HG03196 (cell line): ENCODE measurements at regions not wholly inside any gene's neighbourhood (a gene's known extent, or its start where the extent isn't known, plus 50 kb on each side); places are given as distances from the start of the nearest gene placed in this dataset.

ENCODE experiments used
- ATAC-seq: cut with Tn5 transposase; IDR thresholded peaks from one replicate; pipeline ENCODE4 v1.9.1; 2021; ENCODE audit not compliant: unreplicated experiment

DNA sequence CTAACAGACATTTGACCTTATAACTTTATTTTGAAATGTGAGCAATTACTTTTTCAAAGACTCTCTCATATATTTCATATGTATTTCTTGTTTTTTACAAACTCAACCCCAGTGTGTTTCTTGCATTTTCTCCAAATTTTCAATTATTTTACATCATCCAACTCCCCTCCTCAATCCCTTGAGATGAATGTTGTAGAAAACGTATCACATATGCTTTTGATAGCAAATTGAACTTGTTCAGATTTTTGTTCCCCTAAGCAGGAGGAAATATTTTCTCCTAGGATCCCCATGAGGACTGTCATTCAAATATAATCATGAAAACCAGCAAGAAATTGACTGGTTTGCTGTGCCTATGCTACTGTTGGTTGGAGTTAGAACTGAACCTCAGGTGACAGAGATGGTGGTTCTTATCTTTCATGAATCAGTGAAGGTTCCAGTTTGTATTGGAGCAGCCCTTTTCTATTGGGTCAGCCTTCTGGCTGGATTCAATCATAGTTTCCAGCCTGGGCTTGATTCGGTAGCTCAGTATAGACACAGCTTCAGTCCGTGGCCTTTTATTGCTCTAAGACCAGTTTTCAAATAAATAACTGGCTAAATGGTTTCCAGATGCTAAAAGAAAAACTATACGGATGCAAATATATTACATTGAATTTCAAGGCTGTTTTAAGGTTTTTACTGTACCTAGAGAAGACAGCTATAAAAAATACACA is 591.0 kb downstream of the EPHA4 start:
- ATAC-seq = no peak

DNA sequence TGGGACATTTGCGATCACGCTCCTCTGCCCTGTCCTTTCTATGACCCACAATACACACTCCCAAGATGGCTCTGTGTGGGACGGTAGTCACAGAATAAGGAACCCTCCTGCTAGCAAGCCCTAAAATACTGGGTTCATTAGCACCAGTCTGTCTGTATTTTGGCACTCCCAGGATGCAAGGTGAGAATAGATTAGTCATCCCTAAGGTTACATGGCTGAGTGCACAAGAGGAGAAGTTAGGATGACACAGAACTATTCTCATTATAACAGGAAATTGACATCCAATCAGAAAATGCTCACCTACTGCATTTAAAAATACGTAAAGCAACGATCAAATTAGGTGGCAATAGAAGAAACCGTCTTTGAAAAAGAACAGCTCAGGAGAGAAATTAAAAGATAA is 590.2 kb downstream of the EPHA4 start:
- ATAC-seq = no peak

DNA sequence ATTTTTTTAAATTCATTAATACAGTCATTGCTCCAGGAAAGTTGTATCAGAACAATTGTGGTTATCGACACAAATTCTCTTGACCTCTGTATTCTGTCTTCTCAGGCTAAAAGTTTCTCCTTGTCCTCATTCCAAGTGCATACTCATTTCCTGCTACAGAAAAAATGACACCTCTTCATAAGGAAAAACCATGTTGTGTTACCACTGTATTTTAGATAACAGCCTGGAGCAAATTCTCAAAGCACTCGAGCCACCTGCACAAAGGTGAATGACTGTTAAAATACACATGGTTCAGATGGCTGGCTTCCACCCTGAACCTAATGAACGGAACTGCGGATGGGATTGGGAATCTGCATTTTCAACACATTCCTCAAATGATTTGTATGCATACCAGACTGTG is 586.5 kb downstream of the EPHA4 start:
- no peak for ATAC-seq

DNA sequence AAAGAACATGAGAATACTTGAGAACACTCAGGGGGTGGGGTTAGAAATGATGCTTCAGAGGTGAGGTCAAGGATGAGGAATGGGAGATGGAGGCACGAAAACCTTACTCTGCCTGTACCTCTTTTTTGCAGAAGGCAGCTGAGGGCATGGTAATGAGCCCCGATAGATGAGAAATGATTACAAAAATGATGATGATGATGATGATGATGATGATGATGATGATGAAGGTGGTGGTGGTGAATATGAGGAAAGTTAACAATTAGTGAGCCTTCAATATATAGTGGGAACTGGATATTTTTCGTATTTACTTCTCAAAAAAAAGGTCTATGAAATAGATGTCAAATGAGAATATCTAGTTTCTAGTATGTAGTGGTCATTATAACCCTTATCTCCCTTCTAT is 584.3 kb downstream of the EPHA4 start:
- ATAC-seq = no peak

DNA sequence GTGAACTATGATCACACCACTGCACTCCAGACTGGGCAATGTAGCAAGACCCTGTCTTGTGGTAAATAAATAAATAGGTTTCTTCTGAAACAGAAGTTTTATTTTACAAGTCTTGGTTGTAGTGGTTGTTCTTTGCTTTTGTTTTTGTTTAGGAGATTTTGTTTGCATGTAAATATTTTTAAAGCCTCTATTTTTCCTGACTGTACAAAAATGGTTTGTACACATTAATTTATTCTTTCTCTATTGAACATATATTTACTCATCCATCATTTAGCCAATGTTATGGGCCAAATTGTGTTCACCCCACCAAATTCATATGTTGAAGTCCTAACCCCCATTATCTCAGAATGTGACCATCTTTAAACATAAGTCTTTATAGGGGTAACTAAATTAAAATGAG is 580.1 kb downstream of the EPHA4 start:
- no peak for ATAC-seq

DNA sequence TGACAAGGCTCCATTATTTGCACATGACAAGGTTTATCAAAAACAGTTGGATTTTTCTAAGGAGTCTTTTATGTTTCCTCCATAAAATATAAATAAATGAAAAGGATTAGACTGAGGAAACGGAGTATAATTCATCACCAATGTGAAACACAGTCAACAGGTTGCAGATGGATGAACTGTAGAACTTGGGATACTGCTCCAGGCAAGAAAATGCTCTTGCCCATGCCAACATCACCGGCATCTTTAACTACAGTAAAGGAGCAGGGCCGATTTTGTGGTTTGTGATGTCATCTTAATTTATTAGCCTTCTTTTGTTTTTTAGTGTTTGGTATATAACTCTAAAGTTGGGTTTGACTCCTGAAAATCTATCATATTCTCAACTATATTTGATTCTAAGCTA is 577.3 kb downstream of the EPHA4 start:
- ATAC-seq = no peak

DNA sequence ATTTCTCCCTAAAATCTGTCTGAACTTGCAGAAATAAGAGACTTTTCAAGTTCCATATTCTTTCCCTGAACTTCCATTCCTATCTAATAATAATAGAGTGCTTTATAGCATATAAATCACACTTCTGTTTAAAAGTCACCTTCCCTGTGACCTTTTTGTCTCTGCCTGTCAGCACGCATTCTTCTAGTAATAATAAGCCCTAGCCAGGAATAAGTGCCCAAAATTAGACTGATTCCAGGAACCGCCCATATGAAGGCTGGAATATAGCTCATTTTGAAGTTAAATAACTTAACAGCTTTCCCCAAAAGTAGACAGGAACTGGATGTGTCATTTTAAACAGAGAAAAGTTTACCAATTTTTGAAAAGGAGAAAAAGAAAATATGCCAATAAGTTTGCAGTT is 576.5 kb downstream of the EPHA4 start:
- ATAC-seq = no peak

DNA sequence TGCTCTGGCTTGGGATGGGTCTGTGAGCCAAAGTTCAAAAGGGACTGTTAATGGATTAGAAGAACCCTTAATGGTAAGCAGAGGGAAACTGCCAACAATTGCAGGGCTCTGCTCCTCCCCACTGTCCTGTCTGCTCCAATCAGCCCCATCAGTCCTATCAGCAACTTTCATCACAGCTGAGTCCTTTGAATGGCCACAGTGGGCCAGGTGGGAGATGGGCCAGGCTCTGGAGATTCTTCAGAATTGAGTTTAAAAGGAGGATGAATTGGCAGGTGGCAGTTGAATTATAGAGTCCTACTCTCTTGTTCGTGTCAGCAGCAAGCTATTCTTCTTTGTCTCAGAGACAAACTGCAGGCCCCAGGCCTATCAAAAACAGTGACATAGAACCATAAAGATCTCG is 573.9 kb downstream of the EPHA4 start:
- no peak for ATAC-seq

DNA sequence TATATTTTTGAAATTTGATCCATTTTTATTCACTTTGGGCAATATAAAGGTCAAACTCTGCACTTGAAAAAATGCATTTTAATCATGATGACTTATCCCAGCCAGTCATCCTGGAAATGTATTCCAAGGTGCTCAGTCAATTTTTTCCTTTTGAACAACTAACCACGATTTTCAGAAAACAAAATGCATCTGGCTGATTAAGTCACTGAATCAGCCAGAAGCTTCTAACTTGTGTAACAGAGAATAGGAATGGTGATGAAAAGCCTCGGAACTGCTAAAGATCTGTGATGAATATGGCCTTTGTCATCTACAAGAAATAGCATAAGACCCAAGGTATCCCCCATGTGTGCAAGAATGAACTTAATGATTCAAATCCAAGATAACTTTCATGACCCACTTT is 572.7 kb downstream of the EPHA4 start:
- ATAC-seq = no peak

DNA sequence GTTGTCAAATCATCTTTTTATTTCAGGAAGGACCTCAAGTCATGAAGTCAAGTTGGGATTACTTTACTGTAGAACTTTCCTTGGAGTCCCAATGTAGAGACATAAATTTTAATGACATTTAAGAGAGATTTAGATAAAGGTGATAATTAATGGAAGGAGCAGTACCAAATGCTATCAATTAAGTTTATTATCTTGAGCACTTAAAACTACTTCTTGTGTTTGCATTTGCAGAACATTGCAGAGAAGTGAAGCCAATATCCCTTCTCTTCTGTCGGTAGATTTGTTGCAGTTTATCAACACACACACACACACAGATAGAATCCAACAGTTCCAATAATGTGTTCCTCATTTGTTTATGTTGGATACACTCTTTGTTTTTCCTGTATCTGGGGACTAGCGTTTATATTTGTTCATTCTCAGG is 570.7 kb downstream of the EPHA4 start:
- no peak for ATAC-seq

DNA sequence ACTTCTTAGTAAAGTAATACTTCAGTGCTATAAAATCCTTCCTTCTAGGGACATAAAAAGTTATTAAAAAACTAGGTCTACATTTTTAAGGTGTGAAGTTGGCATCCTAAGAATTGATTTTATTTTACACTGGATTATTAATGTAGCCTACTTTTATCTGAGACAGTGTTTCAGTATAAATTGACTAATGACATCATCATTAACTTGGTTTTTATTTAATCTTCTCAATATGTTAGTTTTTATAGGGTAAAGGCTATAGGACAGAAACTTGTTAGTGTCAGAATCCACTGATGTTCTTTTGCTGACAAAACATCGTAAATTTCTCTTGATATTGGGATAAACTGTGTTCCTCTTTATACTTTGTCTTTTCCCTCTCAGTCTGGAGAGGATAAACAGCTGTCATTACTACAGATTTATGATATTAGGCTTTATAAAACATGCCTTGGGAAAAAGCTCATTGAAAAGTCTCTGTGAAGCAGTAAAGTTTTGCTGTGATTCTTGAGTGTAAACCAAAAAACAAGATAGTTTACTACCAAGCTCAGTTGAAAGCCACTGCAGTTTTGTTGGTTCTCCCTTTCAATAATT is 569.9 kb downstream of the EPHA4 start:
- no peak for ATAC-seq

DNA sequence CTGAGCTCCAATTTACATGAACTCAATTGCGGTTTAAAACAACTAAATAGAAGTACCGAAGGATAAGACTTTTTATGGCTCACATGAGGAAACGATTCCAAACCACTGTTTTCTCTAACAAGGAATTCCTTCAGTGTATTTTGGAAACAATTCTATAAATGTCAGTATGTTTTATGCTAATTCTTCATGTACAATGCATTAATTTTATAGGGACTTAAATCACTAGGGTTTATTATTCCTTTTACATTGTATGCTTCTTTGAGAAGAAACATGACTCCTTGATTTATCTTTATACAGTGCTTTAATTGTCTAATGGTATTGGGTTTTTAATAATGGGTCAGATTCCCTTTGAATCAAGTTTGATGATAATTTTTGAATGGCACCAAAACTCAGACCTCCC is 566.8 kb downstream of the EPHA4 start:
- no peak for ATAC-seq

DNA sequence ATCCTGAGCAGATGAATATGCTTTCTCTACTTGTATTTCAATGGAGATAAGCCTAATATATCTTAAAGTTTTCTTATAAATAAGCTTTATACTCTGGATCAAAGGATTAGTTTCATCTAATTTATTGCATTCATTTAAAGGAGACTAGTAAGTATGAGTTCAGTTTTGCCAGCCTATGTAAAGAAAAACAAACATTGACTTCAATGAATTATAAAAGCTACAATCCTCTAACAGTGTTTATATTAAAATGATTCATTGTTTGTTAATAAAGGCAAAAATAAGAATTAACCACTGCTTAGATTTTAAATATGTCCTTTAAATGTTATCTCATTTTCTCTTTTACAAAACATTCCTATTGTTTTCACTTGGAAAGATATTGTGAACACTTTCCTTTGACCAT is 566.0 kb downstream of the EPHA4 start:
- no peak for ATAC-seq

DNA sequence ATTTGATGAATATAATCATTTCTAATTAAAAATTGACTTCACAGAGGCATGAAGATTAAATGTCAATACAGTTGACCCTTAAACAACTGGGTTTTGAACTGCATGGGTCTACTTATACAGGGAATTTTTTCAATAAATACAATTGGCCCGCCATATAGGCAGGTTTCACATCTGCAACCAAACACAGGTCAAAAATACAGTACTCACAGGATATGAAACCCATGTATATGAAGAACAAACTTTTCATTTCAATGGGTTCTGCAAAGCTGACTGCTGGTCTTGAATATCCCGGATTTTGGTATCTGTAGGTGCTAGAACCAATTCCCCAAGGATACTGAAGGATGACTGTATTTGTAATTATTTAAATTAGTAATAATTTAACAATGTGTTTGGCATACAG is 555.6 kb downstream of the EPHA4 start:
- ATAC-seq = no peak

DNA sequence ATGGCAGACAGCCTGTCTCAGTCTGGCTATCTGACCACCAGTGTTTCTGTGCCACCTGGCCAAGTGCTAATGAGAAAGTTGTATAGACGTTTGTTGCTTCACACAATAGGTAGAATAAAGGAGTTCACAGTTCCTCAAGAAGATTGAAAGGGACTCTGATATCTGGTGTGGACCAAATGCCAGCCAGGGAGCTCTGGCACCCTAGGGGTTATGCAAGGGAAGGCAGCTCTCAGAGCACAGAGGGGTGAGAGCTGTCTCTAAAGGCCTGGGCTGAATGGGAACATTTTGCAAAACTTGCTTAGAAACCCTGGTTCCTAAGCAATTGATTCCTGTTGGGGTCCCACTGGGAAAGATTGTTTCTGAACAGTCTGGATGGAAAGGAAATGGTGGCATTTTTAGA is 553.8 kb downstream of the EPHA4 start:
- ATAC-seq = no peak

DNA sequence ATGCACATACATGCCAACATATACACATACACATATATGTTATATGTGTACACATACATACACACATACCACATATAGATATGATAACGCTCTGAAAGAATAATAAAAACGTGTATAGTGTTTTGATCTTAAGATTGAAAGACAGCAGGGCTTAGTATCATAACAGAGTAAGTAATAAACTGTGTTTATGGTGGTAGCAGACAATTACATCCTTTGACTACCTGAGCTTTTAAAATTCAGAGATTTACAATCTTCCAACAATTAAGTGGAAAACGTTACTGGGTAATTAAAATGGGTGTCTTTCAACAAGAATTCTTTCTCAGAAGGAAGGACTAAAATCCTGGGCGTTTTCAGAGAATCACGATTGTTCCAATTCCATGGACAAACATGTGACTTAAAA is 552.4 kb downstream of the EPHA4 start:
- no peak for ATAC-seq

DNA sequence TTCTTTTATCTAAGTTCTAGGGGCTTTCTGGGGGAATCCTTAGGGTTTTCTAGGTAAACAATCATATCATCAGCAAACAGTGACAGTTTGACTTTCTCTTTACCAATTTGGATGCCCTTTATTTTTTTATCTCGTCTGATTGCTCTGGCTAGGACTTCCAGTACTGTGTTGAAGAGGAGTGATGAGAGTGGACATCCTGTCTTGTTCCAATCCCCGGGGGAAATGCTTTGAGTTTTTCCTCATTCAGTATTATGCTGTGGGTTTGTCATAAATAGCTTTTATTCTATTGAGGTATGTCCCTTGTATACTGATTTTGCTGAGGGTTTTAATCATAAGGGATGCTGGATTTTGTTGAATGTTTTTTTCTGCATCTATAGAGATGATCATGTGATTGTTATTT is 549.5 kb downstream of the EPHA4 start:
- ATAC-seq = no peak

DNA sequence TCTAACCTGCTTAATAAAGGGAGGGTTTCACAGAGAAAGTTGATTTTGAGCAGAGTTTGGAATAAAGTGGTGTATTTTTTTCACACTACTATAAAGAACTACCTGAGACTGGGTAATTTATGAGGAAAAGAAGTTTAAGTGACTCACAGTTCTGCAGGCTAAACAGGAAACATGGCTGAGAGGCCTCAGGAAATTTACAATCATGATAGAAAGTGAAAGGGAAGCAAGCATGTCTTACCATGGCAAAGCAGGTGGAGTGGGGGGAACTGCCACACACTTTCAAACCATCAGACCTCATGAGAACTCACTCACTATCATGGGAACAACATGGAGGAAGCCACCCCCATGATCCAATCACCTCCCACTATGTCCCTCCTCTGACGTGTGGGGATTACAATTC is 546.7 kb downstream of the EPHA4 start:
- no peak for ATAC-seq

DNA sequence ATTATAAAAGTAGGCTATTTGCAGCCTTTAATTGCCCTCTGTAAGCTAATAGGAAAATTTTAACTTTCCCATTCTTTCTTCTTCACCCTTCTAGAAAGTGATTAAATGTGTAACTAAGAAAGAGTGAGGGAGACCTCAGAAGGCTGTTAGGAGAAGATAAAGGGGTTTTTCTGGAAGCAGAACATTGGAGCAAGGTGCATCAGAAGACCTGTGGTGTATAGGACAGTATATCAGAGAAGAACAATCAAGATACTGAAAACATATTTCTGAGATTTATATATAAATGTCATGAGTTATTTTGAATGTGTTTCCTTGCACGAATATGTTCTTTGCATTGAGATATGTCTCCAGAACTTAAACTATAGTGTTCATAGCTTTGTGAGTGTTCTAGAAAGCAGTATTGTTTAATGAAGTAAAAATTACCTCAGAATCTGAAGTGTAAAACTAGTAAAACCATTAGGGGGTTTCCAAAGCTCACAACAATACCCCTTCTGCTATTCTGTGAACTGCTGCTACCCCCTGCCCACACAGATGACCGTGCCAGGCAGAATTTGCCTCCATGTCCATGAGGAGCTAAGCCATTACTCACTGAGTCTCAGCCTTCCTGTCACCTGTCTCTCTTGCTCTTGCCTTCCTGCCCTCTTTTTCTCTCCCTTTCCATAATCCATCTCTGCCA is 537.9 kb downstream of the EPHA4 start:
- ATAC-seq = no peak

DNA sequence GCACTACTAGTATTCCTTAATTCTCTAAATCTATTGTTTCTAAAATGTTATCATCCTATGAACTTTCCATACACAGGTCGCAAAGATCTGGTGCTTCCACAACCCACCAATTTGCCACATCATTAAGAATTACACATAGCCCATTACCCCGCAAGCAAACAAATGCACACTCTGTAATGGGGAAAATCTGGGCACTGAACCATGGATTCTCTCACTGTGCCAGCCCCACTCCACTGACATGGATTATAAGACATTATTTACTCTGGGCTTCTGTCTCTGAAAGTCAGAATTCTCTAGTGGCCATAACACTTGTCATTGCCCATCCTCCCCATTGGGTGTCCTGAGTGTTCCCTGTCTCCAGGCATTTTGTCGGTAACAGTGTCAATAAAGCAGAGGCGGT is 537.1 kb downstream of the EPHA4 start:
- ATAC-seq = no peak

DNA sequence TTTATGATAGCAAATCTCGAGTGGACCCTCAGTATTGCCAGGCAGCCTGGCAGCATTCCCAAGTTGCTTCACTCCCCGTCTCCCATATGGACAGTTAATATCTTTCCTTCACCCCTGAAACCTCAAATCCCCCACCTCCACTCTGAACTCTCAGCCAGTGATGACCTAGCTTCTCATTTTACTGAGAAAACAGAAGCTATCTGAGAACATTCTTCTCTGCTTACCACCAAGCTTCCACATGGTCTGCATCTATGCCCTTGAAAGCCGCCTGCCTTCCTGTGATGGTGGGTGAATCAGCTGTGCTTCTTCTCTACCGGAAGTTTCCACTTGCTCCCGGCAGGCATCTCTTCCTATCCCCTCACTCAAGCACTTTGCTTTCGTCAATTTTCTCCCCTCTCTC is 529.2 kb downstream of the EPHA4 start:
- ATAC-seq = no peak

DNA sequence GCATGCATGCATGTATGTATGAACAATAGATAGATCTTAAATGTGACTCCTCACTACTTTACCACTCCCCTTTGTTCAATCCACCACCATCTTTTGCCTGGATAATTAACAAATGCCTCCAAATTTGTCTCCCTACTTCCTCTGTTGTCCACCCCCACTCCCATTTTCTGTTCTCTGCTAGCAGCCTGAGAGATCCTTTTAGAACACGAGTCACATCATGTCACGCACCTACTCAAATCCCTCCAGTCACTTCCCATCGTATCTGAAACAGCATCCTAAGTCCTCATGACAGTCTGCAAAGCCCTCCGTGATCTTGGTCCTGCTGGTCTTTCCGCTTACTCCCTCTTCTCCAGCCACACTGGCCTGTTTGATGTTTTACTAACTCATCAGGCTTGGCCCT is 527.3 kb downstream of the EPHA4 start:
- ATAC-seq = no peak
